ENCODE measurements at regions not wholly inside any gene's neighbourhood (a gene's known extent, or its start where the extent isn't known, plus 50 kb on each side); places are given as distances from the start of the nearest gene placed in this dataset.

GRCh38 chr2:6723865-6724604 lies 141.7 kb downstream of the CMPK2 start:
- FAIRE-seq (no peak), DNase-seq (ENCODE audit: extremely low spot score, insufficient read length, low read depth) (no peak)

GRCh38 chr2:6724605-6725140 lies 141.0 kb downstream of the CMPK2 start:
- no peak for FAIRE-seq
- no peak for DNase-seq (ENCODE audit: extremely low spot score, insufficient read length, low read depth)

GRCh38 chr2:6728156-6728555 lies 137.6 kb downstream of the CMPK2 start:
- no peak for FAIRE-seq
- DNase-seq (ENCODE audit: extremely low spot score, insufficient read length, low read depth): no peak

- DNase-seq (ENCODE audit: extremely low spot score, insufficient read length, low read depth) (no peak), FAIRE-seq (no peak)
Observed at GRCh38 chr2:6730003-6730402, 135.7 kb downstream of the CMPK2 start.

- FAIRE-seq: no peak
- DNase-seq (ENCODE audit: extremely low spot score, insufficient read length, low read depth): no peak
Observed at GRCh38 chr2:6730649-6731532, 134.8 kb downstream of the CMPK2 start.

- FAIRE-seq: no peak
Observed at GRCh38 chr2:6739547-6739946, 126.2 kb downstream of the CMPK2 start.

GRCh38 chr2:6741229-6741628 lies 124.5 kb downstream of the CMPK2 start:
- DNase-seq (ENCODE audit: extremely low spot score, insufficient read length, low read depth) (no peak), FAIRE-seq (no peak)

More at GRCh38 chr2:6739547-6739946, 126.2 kb downstream of the CMPK2 start:
- no peak for DNase-seq (ENCODE audit: extremely low spot score, insufficient read length, low read depth)

- DNase-seq (ENCODE audit: extremely low spot score, insufficient read length, low read depth) (no peak), FAIRE-seq (no peak)
Observed at GRCh38 chr2:6744038-6744437, 121.7 kb downstream of the CMPK2 start.

- no peak for FAIRE-seq
- no peak for DNase-seq (ENCODE audit: extremely low spot score, insufficient read length, low read depth)
Observed at GRCh38 chr2:6747433-6747832, 118.3 kb downstream of the CMPK2 start.

- no peak for FAIRE-seq
- no peak for DNase-seq (ENCODE audit: extremely low spot score, insufficient read length, low read depth)
Observed at GRCh38 chr2:6748406-6749067, 117.2 kb downstream of the CMPK2 start.

GRCh38 chr2:6749962-6750361 lies 115.7 kb downstream of the CMPK2 start:
- no peak for DNase-seq (ENCODE audit: extremely low spot score, insufficient read length, low read depth)
- FAIRE-seq: no peak

- FAIRE-seq: no peak
Observed at GRCh38 chr2:6750411-6751158, 115.1 kb downstream of the CMPK2 start.

GRCh38 chr2:6754419-6754818 lies 111.3 kb downstream of the CMPK2 start:
- DNase-seq (ENCODE audit: extremely low spot score, insufficient read length, low read depth) (no peak), FAIRE-seq (no peak)

More at GRCh38 chr2:6750411-6751158, 115.1 kb downstream of the CMPK2 start:
- no peak for DNase-seq (ENCODE audit: extremely low spot score, insufficient read length, low read depth)

- FAIRE-seq: no peak
- DNase-seq (ENCODE audit: extremely low spot score, insufficient read length, low read depth): no peak
Observed at GRCh38 chr2:6755456-6755855, 110.3 kb downstream of the CMPK2 start.

GRCh38 chr2:6757215-6757614 lies 108.5 kb downstream of the CMPK2 start:
- FAIRE-seq (no peak), DNase-seq (ENCODE audit: extremely low spot score, insufficient read length, low read depth) (no peak)

GRCh38 chr2:6759689-6760088 lies 106.0 kb downstream of the CMPK2 start:
- FAIRE-seq (no peak), DNase-seq (ENCODE audit: extremely low spot score, insufficient read length, low read depth) (no peak)

- DNase-seq (ENCODE audit: extremely low spot score, insufficient read length, low read depth) (no peak), FAIRE-seq (no peak)
Observed at GRCh38 chr2:6760132-6760531, 105.6 kb downstream of the CMPK2 start.

- no peak for FAIRE-seq
- no peak for DNase-seq (ENCODE audit: extremely low spot score, insufficient read length, low read depth)
Observed at GRCh38 chr2:6764968-6765723, 100.6 kb downstream of the CMPK2 start.

GRCh38 chr2:6769346-6769745 lies 96.4 kb downstream of the CMPK2 start:
- DNase-seq (ENCODE audit: extremely low spot score, insufficient read length, low read depth): no peak
- no peak for FAIRE-seq

Data from GM18507 (cell line).